ENCODE measurements at regions not wholly inside any gene's neighbourhood (a gene's known extent, or its start where the extent isn't known, plus 50 kb on each side); places are given as distances from the start of the nearest gene placed in this dataset.

DNA sequence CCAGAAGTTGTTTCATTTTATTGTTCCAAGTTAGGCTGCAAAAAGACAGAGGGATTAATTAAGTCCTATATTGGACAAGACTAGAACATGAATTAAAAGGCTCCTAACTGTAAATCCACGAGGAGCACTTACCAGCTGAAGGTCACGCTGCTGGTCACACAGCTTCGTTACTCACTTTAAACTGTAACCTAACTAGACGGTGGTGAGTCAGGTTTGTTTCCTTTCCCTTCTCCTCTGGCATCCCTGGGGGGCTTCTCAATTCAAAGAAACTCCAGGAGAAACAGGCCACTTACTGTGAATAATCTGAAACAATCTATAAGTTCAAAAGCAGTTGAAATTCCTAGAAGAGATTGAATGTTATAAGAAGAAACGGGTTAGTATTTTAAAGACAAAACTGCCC is 331.4 kb downstream of the BCAT1 start:
- Histone ChIP-seq H3K4me1 (ENCODE audit: insufficient read depth, poor library complexity, severe bottlenecking) (no peaks in the 10 kb centered on the region), H3K27me3 (ENCODE audit: insufficient read depth, poor library complexity, severe bottlenecking) (no peaks in the 10 kb centered on the region), H3K4me3 (ENCODE audit: severe bottlenecking) (no peak overlapping the region), H3K9me3 (ENCODE audit: severe bottlenecking) (no peaks in the 10 kb centered on the region), H3K36me3 (ENCODE audit: low read depth) (no peaks in the 10 kb centered on the region), H3K27ac (ENCODE audit: poor library complexity, severe bottlenecking) (no peak overlapping the region)
- TF ChIP-seq, protein P1, sequence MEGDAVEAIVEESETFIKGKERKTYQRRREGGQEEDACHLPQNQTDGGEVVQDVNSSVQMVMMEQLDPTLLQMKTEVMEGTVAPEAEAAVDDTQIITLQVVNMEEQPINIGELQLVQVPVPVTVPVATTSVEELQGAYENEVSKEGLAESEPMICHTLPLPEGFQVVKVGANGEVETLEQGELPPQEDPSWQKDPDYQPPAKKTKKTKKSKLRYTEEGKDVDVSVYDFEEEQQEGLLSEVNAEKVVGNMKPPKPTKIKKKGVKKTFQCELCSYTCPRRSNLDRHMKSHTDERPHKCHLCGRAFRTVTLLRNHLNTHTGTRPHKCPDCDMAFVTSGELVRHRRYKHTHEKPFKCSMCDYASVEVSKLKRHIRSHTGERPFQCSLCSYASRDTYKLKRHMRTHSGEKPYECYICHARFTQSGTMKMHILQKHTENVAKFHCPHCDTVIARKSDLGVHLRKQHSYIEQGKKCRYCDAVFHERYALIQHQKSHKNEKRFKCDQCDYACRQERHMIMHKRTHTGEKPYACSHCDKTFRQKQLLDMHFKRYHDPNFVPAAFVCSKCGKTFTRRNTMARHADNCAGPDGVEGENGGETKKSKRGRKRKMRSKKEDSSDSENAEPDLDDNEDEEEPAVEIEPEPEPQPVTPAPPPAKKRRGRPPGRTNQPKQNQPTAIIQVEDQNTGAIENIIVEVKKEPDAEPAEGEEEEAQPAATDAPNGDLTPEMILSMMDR (IDR thresholded peaks at IDR 0.05; ENCODE audit: poor library complexity, severe bottlenecking): no peak
- DNase-seq (ENCODE audit: low spot score): no peak
- ATAC-seq (ENCODE audit: low read depth): no peak

DNA sequence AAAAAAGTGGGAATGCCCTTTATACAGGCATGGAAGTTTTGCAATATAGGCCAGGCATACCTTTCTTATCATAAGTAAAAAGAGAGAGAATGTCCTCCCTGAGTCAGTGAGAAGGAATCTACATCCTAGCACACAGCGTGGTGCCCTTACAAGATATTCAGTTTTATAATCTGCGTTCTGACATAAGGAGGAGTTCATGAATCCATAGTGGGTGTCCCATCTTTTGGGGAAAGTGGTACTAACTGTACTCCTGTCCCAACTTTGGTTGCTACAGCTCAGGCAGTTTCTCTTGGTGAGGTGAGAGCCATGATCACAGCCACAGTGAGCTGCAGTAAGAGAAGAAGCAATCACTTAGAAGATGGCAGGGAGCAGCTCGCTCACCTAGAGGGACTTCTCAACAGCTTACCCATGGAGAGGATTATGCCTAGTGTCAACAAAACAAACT is 332.9 kb downstream of the BCAT1 start:
- peak; percentile 66 for ATAC-seq (ENCODE audit: low read depth)
- H3K36me3 ChIP-seq (ENCODE audit: low read depth): no peaks in the 10 kb centered on the region
- H3K27ac ChIP-seq (ENCODE audit: poor library complexity, severe bottlenecking): no peak overlapping the region
- no peaks in the 10 kb centered on the region for H3K9me3 ChIP-seq (ENCODE audit: severe bottlenecking)
- no peak for DNase-seq (ENCODE audit: low spot score)
- H3K4me3 ChIP-seq (ENCODE audit: severe bottlenecking): no peak overlapping the region
- TF ChIP-seq, protein P1 (IDR thresholded peaks at IDR 0.05; ENCODE audit: poor library complexity, severe bottlenecking): no peak
- no peaks in the 10 kb centered on the region for H3K27me3 ChIP-seq (ENCODE audit: insufficient read depth, poor library complexity, severe bottlenecking)
- no peaks in the 10 kb centered on the region for H3K4me1 ChIP-seq (ENCODE audit: insufficient read depth, poor library complexity, severe bottlenecking)

DNA sequence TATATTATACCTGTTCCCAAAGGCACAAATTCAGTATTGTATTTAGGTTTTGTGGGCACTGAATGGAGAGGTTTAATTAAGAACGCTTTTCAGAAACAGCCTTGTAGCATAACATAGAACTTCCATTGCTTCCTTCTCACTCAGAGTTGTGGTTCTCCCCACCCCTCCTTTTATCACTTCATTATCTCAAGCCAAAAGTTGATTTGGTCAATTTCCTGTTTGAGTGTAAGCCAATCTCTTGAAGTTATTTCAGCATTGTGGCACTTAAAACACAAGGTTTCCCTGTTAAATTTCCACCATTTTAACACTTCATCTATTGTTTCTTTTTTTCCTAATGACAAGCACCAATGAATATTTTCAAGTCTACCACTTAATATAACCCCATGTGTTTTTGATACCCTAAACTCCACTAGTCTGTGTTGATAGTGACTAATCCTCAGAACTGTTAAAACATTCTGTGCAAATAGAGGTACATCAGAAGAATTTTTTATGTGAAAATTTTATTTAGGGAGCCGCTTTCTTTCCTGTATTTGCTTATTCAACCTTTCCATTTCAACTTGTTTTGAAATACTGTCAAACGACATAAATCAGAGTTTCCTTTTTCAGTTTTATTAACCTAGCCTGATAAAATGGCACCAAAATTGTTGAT is 340.1 kb downstream of the BCAT1 start:
- Histone ChIP-seq H3K4me1 (ENCODE audit: insufficient read depth, poor library complexity, severe bottlenecking) (no peaks in the 10 kb centered on the region), H3K9me3 (ENCODE audit: severe bottlenecking) (no peaks in the 10 kb centered on the region), H3K27ac (ENCODE audit: poor library complexity, severe bottlenecking) (no peak overlapping the region), H3K4me3 (ENCODE audit: severe bottlenecking) (no peak overlapping the region), H3K27me3 (ENCODE audit: insufficient read depth, poor library complexity, severe bottlenecking) (no peaks in the 10 kb centered on the region), H3K36me3 (ENCODE audit: low read depth) (no peaks in the 10 kb centered on the region)
- ATAC-seq (ENCODE audit: low read depth) (no peak), DNase-seq (ENCODE audit: low spot score) (no peak)
- TF ChIP-seq, protein P1 (IDR thresholded peaks at IDR 0.05; ENCODE audit: poor library complexity, severe bottlenecking): no peak

DNA sequence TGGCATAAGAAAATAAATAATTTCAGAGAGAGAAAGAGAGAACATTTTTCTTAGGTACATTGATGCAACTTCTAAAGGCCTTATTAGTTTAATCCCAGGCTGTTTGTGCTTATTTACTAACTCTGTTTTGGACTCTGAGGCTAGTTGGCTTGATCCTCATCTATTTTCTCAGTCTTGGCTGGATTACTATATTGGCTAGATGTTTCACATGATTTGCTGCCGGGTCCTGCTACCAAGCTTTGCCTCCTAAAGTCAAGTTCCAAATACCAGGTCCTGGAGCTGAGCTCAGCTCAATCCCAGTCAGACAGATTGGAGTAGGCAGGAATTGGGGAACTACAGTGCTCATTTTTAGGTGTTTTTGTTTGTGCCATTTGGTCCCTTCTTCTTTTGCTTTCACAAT is 340.8 kb downstream of the BCAT1 start:
- Histone ChIP-seq H3K27me3 (ENCODE audit: insufficient read depth, poor library complexity, severe bottlenecking) (no peaks in the 10 kb centered on the region), H3K27ac (ENCODE audit: poor library complexity, severe bottlenecking) (no peak overlapping the region), H3K4me1 (ENCODE audit: insufficient read depth, poor library complexity, severe bottlenecking) (no peaks in the 10 kb centered on the region), H3K9me3 (ENCODE audit: severe bottlenecking) (no peaks in the 10 kb centered on the region), H3K4me3 (ENCODE audit: severe bottlenecking) (no peak overlapping the region), H3K36me3 (ENCODE audit: low read depth) (no peaks in the 10 kb centered on the region)
- TF ChIP-seq, protein P1 (IDR thresholded peaks at IDR 0.05; ENCODE audit: poor library complexity, severe bottlenecking): no peak
- no peak for ATAC-seq (ENCODE audit: low read depth)
- no peak for DNase-seq (ENCODE audit: low spot score)

DNA sequence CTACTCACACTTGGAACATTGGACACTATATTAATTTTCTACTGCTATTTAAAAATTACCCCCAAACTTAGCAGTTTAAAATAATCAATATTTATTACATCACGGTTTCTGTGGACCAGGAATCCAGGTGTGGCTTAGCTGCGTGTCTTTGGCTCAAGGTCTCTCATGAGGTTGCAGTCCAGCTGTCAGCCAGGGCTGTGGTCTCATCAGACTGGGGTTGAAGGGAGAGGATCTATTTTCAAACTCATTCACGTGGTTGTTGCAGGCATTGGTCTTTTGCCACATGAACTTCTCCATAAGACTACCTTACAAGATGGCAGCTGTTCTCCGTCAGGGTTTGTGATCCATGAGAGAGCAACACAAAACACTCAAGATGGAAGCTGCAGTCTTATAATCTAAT is 343.0 kb downstream of the BCAT1 start:
- Histone ChIP-seq H3K27ac (ENCODE audit: poor library complexity, severe bottlenecking) (no peak overlapping the region), H3K4me3 (ENCODE audit: severe bottlenecking) (no peak overlapping the region), H3K4me1 (ENCODE audit: insufficient read depth, poor library complexity, severe bottlenecking) (peaks cover under 1% of the 10 kb centered on the region), H3K36me3 (ENCODE audit: low read depth) (no peaks in the 10 kb centered on the region), H3K9me3 (ENCODE audit: severe bottlenecking) (no peaks in the 10 kb centered on the region), H3K27me3 (ENCODE audit: insufficient read depth, poor library complexity, severe bottlenecking) (no peaks in the 10 kb centered on the region)
- TF ChIP-seq, protein P1 (IDR thresholded peaks at IDR 0.05; ENCODE audit: poor library complexity, severe bottlenecking): no peak
- no peak for DNase-seq (ENCODE audit: low spot score)
- ATAC-seq (ENCODE audit: low read depth): no peak

Measured in RWPE2 (cell line).